SK-N-SH (cell line): ENCODE measurements at regions not wholly inside any gene's neighbourhood (a gene's known extent, or its start where the extent isn't known, plus 50 kb on each side); places are given as distances from the start of the nearest gene placed in this dataset.

ENCODE experiments used
- CTCF ChIA-PET: fragments of 300-600, 350-600 bp; formaldehyde crosslinking; extraction: SDS; loops from one replicate; lab custom pipeline; 2021; lab: Yijun Ruan, JAX
- POLR2A ChIA-PET: fragments of 350-600 bp; sonication (Branson Sonifier 250); formaldehyde crosslinking; extraction: SDS; loops from one replicate; lab custom pipeline; 2020; ENCODE audit warnings: antibody characterized with exemption, inconsistent platforms; lab: Yijun Ruan, JAX
- DNase-seq: peaks from one replicate; pipeline ENCODE4 v3.0.0; 2012
- H2AFZ ChIP-seq: fragments of 200-600 bp; sonication (generic); 2 replicates; pipeline ENCODE4 v1.8.1; 2016; ENCODE audit warnings: antibody characterized with exemption, mild to moderate bottlenecking, low read depth
- H3F3A ChIP-seq: fragments of 200-600 bp; sonication (generic); replicated peaks from 2 replicates; pipeline ENCODE3; 2016; ENCODE audit warnings: antibody characterized with exemption, mild to moderate bottlenecking; ENCODE audit not compliant: insufficient read depth
- H3K27ac ChIP-seq, 2 experiments: fragments of 200-500 bp in 1 of 2; fragments of 200-600 bp in 1 of 2; sonication (Bioruptor generic) in 1 of 2; sonication (generic), shearing (Covaris generic) in 1 of 2; 2 replicates each; pipeline versions ENCODE4 v1.5.1 to v1.6.1; 2014 to 2016; ENCODE audit warnings: low read depth in 2 of 2, inconsistent platforms in 1 of 2, low read length in 1 of 2, mild to moderate bottlenecking in 1 of 2, mixed read lengths in 1 of 2
- H3K27me3 ChIP-seq: fragments of 200-600 bp; sonication (generic), shearing (Covaris generic); 2 replicates; pipeline ENCODE4 v1.6.1; 2016; ENCODE audit warnings: mixed run types; ENCODE audit not compliant: insufficient read depth
- H3K36me3 ChIP-seq, 2 experiments: fragments of 200-500 bp in 1 of 2; fragments of 200-600 bp in 1 of 2; sonication (Bioruptor generic) in 1 of 2; sonication (generic) in 1 of 2; replicated peaks in 1 of 2; 2 replicates each; pipeline versions ENCODE3 to v1.5.1; 2014 to 2016; ENCODE audit warnings: low read length in 1 of 2, mild to moderate bottlenecking in 1 of 2; ENCODE audit not compliant: insufficient read depth in 2 of 2, control insufficient read depth in 1 of 2
- H3K4me1 ChIP-seq, 2 experiments: fragments of 200-500 bp in 1 of 2; fragments of 200-600 bp in 1 of 2; sonication (Bioruptor generic) in 1 of 2; sonication (generic), shearing (Covaris generic) in 1 of 2; 2 replicates each; pipeline versions ENCODE4 v1.5.1 to v1.6.1; 2014 to 2016; ENCODE audit warnings: low read depth in 1 of 2, low read length in 1 of 2, mixed run types in 1 of 2; ENCODE audit not compliant: insufficient read depth in 2 of 2, control insufficient read depth in 1 of 2
- H3K4me2 ChIP-seq: fragments of 200-600 bp; sonication (generic), shearing (Covaris generic); 2 replicates; pipeline ENCODE4 v1.6.1; 2017; ENCODE audit warnings: mixed run types
- H3K4me3 ChIP-seq, 2 experiments: fragments of 200-500 bp in 1 of 2; fragments of 200-600 bp in 1 of 2; sonication (Bioruptor generic) in 1 of 2; sonication (generic), shearing (Covaris generic) in 1 of 2; 2 replicates each; pipeline versions ENCODE4 v1.5.1 to v1.8.1; 2014 to 2016; ENCODE audit warnings: low read depth in 2 of 2, inconsistent platforms in 1 of 2, low read length in 1 of 2, mild to moderate bottlenecking in 1 of 2, mixed read lengths in 1 of 2, moderate library complexity in 1 of 2
- H3K79me2 ChIP-seq: fragments of 200-600 bp; sonication (generic); 2 replicates; pipeline ENCODE4 v1.8.1; 2017; ENCODE audit warnings: mild to moderate bottlenecking; ENCODE audit not compliant: insufficient read depth
- H3K9ac ChIP-seq: fragments of 200-600 bp; sonication (generic); 2 replicates; pipeline ENCODE4 v1.6.1; 2017; ENCODE audit warnings: mixed run types
- H3K9me2 ChIP-seq: fragments of 200-600 bp; sonication (generic); 2 replicates; pipeline ENCODE4 v1.6.1; 2017; ENCODE audit warnings: mixed run types
- H3K9me3 ChIP-seq: fragments of 200-600 bp; sonication (generic); 2 replicates; pipeline ENCODE4 v1.6.1; 2017; ENCODE audit warnings: mixed run types, mild to moderate bottlenecking, moderate library complexity
- H4K20me1 ChIP-seq: fragments of 200-600 bp; sonication (generic); 2 replicates; pipeline ENCODE4 v1.6.1; 2017; ENCODE audit warnings: mild to moderate bottlenecking, mixed run types; ENCODE audit not compliant: insufficient read depth
- CHD2 ChIP-seq: fragments of 150-350 bp; IDR thresholded peaks from 2 replicates; pipeline ENCODE4 v1.6.1; 2018; ENCODE audit warnings: low read length; ENCODE audit not compliant: partially characterized antibody
- ELF1 ChIP-seq: IDR thresholded peaks from 2 replicates; pipeline ENCODE4 v1.4.0; 2012
- EZH2phosphoT487 ChIP-seq: fragments of 200-600 bp; sonication (generic); IDR thresholded peaks from 2 replicates; pipeline ENCODE4 v1.6.1; 2017; ENCODE audit warnings: low read depth, mixed run types, mild to moderate bottlenecking, antibody characterized with exemption, moderate library complexity, borderline replicate concordance
- FOSL2 ChIP-seq: IDR thresholded peaks from 2 replicates; pipeline ENCODE4 v1.4.0; 2012; ENCODE audit warnings: low read depth, mild to moderate bottlenecking, moderate library complexity, borderline replicate concordance
- FOXJ3 ChIP-seq: sonication (generic); formaldehyde crosslinking; IDR thresholded peaks from 2 replicates; pipeline ENCODE4 v1.5.1; 2020; ENCODE audit warnings: mild to moderate bottlenecking, missing genetic modification reagents
- GABPA ChIP-seq: IDR thresholded peaks from 2 replicates; pipeline ENCODE4 v1.4.0; 2012; ENCODE audit warnings: low read depth, mild to moderate bottlenecking
- JUND ChIP-seq: IDR thresholded peaks from 2 replicates; pipeline ENCODE4 v1.4.0; 2012
- NFIC ChIP-seq: IDR thresholded peaks from 2 replicates; pipeline ENCODE4 v1.4.0; 2012; ENCODE audit warnings: borderline replicate concordance
- POLR2AphosphoS5 ChIP-seq: IDR thresholded peaks from 2 replicates; pipeline ENCODE4 v1.6.1; 2012; ENCODE audit warnings: low read depth, low read length
- RAD21 ChIP-seq: IDR thresholded peaks from 2 replicates; pipeline ENCODE4 v1.6.1; 2012; ENCODE audit warnings: mild to moderate bottlenecking, low read length
- RCOR1 ChIP-seq: fragments of 150-350 bp; IDR thresholded peaks from 2 replicates; pipeline ENCODE4 v1.6.1; 2017; ENCODE audit warnings: antibody characterized with exemption, low read length
- REST ChIP-seq: IDR thresholded peaks from 2 replicates; pipeline ENCODE4 v1.6.1; 2012; ENCODE audit warnings: mild to moderate bottlenecking, low read depth, low read length, moderate library complexity
- RFX5 ChIP-seq: IDR thresholded peaks from 2 replicates; pipeline ENCODE4 v1.6.1; 2012; ENCODE audit warnings: mild to moderate bottlenecking, improper control_type of control experiment, low read length
- TAF1 ChIP-seq: IDR thresholded peaks from 2 replicates; pipeline ENCODE4 v1.6.1; 2012; ENCODE audit warnings: low read depth, mild to moderate bottlenecking, low read length, moderate library complexity, borderline replicate concordance
- YY1 ChIP-seq: IDR thresholded peaks from 2 replicates; pipeline ENCODE4 v1.4.0; 2012; ENCODE audit warnings: low read depth, mild to moderate bottlenecking
- ZBTB33 ChIP-seq: IDR thresholded peaks from 2 replicates; pipeline ENCODE4 v1.4.0; 2012; ENCODE audit warnings: low read depth, borderline replicate concordance
- WGBS: methylation state at CpG from one replicate; pipeline ENCODE4 v1.1.6; 2017; ENCODE audit warnings: low lambda C conversion rate; 5-methylcytosine and 5-hydroxymethylcytosine counted together
- TF ChIP-seq, protein P1 (sequence below): IDR thresholded peaks from 2 replicates; pipeline ENCODE4; 2012
- TF ChIP-seq, protein P2 (sequence below): fragments of 150-350 bp; IDR thresholded peaks from 2 replicates; pipeline ENCODE4 v1.6.1; 2016; ENCODE audit warnings: mild to moderate bottlenecking, low read depth, low read length

DNA sequence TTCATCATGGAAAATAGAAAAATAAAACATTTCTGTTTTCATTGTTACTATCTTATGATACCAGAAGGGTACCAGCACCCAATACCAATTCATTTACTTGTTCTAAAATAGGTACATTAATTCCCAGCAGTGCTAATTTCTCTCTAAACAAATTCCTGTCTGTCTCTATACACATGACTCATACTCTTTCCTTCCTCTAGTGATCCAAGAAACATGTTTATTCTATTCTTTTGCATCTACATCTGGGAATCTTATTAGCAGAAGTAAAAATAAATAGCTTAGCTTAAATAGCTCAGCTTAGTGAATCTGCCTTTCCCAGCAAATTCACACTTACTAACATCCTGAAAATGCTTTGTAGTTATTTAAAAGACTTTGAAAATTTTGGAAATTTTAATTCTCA, 84.5 kb upstream of the MAPRE2 start (continued):
- TF ChIP-seq, protein P1, sequence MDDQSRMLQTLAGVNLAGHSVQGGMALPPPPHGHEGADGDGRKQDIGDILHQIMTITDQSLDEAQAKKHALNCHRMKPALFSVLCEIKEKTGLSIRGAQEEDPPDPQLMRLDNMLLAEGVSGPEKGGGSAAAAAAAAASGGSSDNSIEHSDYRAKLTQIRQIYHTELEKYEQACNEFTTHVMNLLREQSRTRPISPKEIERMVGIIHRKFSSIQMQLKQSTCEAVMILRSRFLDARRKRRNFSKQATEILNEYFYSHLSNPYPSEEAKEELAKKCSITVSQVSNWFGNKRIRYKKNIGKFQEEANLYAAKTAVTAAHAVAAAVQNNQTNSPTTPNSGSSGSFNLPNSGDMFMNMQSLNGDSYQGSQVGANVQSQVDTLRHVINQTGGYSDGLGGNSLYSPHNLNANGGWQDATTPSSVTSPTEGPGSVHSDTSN: no peak
- no peak for TF ChIP-seq CHD2
- no peak for TF ChIP-seq FOXJ3
- TF ChIP-seq, all 33 proteins: peak for 0

DNA sequence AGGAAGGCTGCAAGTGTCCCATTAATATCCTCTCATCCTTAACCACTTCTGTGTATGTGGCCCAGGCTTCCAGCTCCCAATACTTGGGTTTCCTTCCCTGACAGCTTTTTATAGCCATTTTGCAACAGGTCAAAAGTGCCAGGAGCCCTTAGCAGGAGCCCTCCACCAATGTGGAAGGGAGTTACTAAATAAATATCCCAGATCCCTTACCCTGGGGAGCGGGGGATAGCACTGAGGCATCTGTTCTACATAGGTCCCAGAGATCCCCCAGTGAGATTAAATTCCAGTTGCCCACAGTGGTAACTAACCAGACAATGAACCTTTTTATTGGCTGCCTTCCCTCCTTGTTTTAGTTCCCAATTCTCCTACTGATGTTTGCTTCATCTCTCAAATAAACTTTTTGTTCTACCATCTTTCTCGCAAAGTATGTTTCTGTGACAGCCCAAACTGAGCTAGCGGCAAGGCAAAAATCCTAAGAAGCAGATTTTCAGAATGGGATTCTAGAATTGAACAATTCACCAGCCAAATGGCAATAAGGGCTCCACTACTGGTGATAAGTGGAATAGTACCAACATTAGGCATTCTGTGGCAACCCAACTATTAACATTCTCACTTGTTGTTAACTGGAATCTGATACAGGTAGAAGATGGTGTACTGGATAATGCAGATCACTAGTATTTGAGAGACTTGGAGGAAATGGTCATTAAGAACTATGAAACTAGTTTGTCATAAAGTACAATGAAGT, 83.9 kb upstream of the MAPRE2 start:
- no peaks in the 10 kb centered on the region for H4K20me1 ChIP-seq
- no peak for DNase-seq
- WGBS: 87% methylated on average over 3 of the region's 3 CpGs
- CTCF ChIA-PET: interaction anchor here (0.7 kb wide), 1 partner anchor 14 kb away, joined by 4 read pairs; no protein-coding TSS in a partner anchor
- H3K4me3 ChIP-seq: no peak overlapping the region
- POLR2A ChIA-PET: no interaction called here
- no peaks in the 10 kb centered on the region for H3F3A ChIP-seq
- H3K9me2 ChIP-seq: 0 out of 2 replicates have a peak, but pooled peaks cover 4% of the 10 kb centered on the region
- H3K27ac ChIP-seq: no peak overlapping the region
- peaks cover 0 to 2% of the 10 kb centered on the region in 2 experiments; a peak in 1 of 4 replicates for H3K4me1 ChIP-seq
- no peaks in the 10 kb centered on the region for H3K9me3 ChIP-seq
- TF ChIP-seq GABPA (no peak), NFIC (no peak), RAD21 (no peak), RCOR1 (no peak), ZBTB33 (no peak), JUND (no peak), TAF1 (no peak), FOSL2 (no peak), YY1 (no peak)
- TF ChIP-seq, all 33 proteins: peak for 0
- peak overlapping the region; percentile 39; the same call in 1 of the 2 replicates for H3K4me2 ChIP-seq
- no peaks in the 10 kb centered on the region for H3K36me3 ChIP-seq
- H3K27me3 ChIP-seq: no peaks in the 10 kb centered on the region; the same call in 1 of the 2 replicates
- no peaks in the 10 kb centered on the region for H3K79me2 ChIP-seq
- H3K9ac ChIP-seq: no peak overlapping the region
- no peak overlapping the region for H2AFZ ChIP-seq

DNA sequence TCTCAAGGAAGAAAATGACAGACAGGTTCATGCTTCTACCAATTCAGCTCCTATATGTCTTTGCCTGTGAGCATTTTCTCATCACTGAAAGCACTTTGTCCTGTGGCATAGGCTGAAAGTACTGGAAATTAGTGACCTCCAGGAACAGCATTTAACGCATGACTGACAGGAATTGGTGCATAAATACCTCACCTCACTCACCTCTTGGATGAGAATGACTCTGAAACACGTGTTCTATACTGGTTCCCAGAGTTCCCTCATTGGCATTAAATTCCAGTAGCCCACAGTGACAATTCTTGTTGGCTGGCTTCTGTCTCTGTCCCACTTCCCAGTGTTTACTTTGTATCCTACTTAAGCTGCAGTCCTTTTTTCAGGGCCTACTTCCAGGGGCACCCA, 83.4 kb upstream of the MAPRE2 start:
- Histone ChIP-seq H4K20me1 (no peaks in the 10 kb centered on the region), H3K27ac (no peak overlapping the region), H3K9ac (no peak overlapping the region), H3K9me3 (no peaks in the 10 kb centered on the region), H3K79me2 (no peaks in the 10 kb centered on the region)
- WGBS: 60% methylated on average over 2 of the region's 2 CpGs
- CTCF ChIA-PET: no interaction called here
- TF ChIP-seq NFIC (no peak), ELF1 (no peak), GABPA (no peak), RFX5 (no peak), RAD21 (no peak), JUND (no peak), REST (no peak), EZH2phosphoT487 (no peak), POLR2AphosphoS5 (no peak)
- TF ChIP-seq, protein P2, sequence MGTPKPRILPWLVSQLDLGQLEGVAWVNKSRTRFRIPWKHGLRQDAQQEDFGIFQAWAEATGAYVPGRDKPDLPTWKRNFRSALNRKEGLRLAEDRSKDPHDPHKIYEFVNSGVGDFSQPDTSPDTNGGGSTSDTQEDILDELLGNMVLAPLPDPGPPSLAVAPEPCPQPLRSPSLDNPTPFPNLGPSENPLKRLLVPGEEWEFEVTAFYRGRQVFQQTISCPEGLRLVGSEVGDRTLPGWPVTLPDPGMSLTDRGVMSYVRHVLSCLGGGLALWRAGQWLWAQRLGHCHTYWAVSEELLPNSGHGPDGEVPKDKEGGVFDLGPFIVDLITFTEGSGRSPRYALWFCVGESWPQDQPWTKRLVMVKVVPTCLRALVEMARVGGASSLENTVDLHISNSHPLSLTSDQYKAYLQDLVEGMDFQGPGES: no peak
- TF ChIP-seq, all 33 proteins: peak for 0
- POLR2A ChIA-PET: no interaction called here
- H3K27me3 ChIP-seq: no peaks in the 10 kb centered on the region; the same call in 1 of the 2 replicates
- no peaks in the 10 kb centered on the region for H3K36me3 ChIP-seq
- no peaks in the 10 kb centered on the region for H3F3A ChIP-seq
- H3K4me1 ChIP-seq: peaks cover 0 to 2% of the 10 kb centered on the region in 2 experiments; a peak in 1 of 4 replicates
- no peak for DNase-seq
- H3K9me2 ChIP-seq: 0 out of 2 replicates have a peak, but pooled peaks cover 4% of the 10 kb centered on the region
- no peak overlapping the region for H2AFZ ChIP-seq
- H3K4me3 ChIP-seq: no peak overlapping the region
- 0 out of 2 replicates have a peak overlapping the region, but pooled peaks have one; percentile 39 for H3K4me2 ChIP-seq
